ENCODE measurements at regions not wholly inside any gene's neighbourhood (a gene's known extent, or its start where the extent isn't known, plus 50 kb on each side); places are given as distances from the start of the nearest gene placed in this dataset.
"Not testable (repeated sequence)": the region's sequence is repeated elsewhere in the genome, so short reads cannot be mapped to it uniquely, and the experiment has no call there.

DNA sequence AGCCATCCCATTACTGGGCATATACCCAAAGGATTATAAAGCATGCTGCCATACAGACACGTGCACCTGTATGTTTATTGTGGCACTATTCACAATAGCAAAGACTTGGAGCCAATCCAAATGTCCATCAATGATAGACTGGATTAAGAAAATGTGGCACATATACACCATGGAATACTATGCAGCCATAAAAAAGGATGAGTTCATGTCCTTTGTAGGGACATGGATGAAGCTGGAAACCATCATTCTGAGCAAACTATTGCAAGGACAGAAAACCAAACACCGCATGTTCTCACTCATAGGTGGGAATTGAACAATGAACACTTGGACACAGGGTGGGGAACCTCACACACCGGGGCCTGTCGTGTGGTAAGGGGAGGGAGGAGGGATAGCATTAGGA is 233.4 kb upstream of the PIK3R1 start:
- not testable (repeated sequence) for TF ChIP-seq RAD21 (IDR thresholded peaks at IDR 0.05; ENCODE audit: low read depth); MAX (IDR thresholded peaks at IDR 0.05); CTCF (IDR thresholded peaks at IDR 0.05 in 2 of 3, conservative IDR thresholded peaks at IDR 0.05 in 1 of 3; ENCODE audit: borderline replicate concordance in 1 of 3, insufficient read depth in 1 of 3, low read depth in 2 of 3, low read length in 2 of 3); REST (IDR thresholded peaks at IDR 0.05; ENCODE audit: low read depth); POLR2A (IDR thresholded peaks at IDR 0.05; ENCODE audit: borderline replicate concordance, extremely low read depth, insufficient read depth, insufficient read length); EZH2phosphoT487 (IDR thresholded peaks at IDR 0.05; ENCODE audit: borderline replicate concordance); CEBPB (IDR thresholded peaks at IDR 0.05; ENCODE audit: low read depth); YY1 (IDR thresholded peaks at IDR 0.05; ENCODE audit: extremely low read depth, insufficient replicate concordance, low read depth, low read length); POLR2AphosphoS5 (IDR thresholded peaks at IDR 0.05; ENCODE audit: low read depth, low read length); JUND (IDR thresholded peaks at IDR 0.05); CBX3 (IDR thresholded peaks at IDR 0.05; ENCODE audit: low read depth); SRF (IDR thresholded peaks at IDR 0.05; ENCODE audit: low read depth)
- TF ChIP-seq, protein P1, sequence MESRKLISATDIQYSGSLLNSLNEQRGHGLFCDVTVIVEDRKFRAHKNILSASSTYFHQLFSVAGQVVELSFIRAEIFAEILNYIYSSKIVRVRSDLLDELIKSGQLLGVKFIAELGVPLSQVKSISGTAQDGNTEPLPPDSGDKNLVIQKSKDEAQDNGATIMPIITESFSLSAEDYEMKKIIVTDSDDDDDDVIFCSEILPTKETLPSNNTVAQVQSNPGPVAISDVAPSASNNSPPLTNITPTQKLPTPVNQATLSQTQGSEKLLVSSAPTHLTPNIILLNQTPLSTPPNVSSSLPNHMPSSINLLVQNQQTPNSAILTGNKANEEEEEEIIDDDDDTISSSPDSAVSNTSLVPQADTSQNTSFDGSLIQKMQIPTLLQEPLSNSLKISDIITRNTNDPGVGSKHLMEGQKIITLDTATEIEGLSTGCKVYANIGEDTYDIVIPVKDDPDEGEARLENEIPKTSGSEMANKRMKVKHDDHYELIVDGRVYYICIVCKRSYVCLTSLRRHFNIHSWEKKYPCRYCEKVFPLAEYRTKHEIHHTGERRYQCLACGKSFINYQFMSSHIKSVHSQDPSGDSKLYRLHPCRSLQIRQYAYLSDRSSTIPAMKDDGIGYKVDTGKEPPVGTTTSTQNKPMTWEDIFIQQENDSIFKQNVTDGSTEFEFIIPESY (IDR thresholded peaks at IDR 0.05; ENCODE audit: extremely low read depth, insufficient replicate concordance, low read length), result not testable (repeated sequence)
